Keratinocyte (primary cell): ENCODE measurements at regions not wholly inside any gene's neighbourhood (a gene's known extent, or its start where the extent isn't known, plus 50 kb on each side); places are given as distances from the start of the nearest gene placed in this dataset.

Experiments used
- DNase-seq: peaks from one replicate; pipeline ENCODE4 v3.0.0-alpha.2; 2011; ENCODE audit warnings: low read depth, missing footprints, low spot score
- FAIRE-seq: peaks from 2 replicates; lab custom pipeline; 2011; peaks lifted over from hg19 to GRCh38; lab: Jason Lieb, UNC
- H2AFZ ChIP-seq: 2 replicates; pipeline ENCODE4 v1.6.0; 2012; ENCODE audit warnings: low read length, control low read depth, inconsistent platforms; ENCODE audit not compliant: control insufficient read depth
- H3K27ac ChIP-seq: 2 replicates; pipeline ENCODE4 v1.5.1; 2011; ENCODE audit warnings: low read length; ENCODE audit not compliant: control insufficient read depth, insufficient read depth
- H3K27me3 ChIP-seq: 3 replicates; pipeline ENCODE4 v1.6.0; 2011; ENCODE audit warnings: low read length; ENCODE audit not compliant: control insufficient read depth, insufficient read depth; ENCODE audit errors: extremely low read depth
- H3K36me3 ChIP-seq, 2 experiments: 2 replicates in 1 of 2; 3 replicates in 1 of 2; pipeline ENCODE4 v1.5.1; 2011; ENCODE audit warnings: low read length in 2 of 2, mild to moderate bottlenecking in 1 of 2; ENCODE audit not compliant: control insufficient read depth in 2 of 2, insufficient read depth in 2 of 2; ENCODE audit errors: extremely low read depth in 1 of 2
- H3K4me1 ChIP-seq: 3 replicates; pipeline ENCODE4 v1.5.1; 2011; ENCODE audit warnings: low read length; ENCODE audit not compliant: control insufficient read depth, insufficient read depth; ENCODE audit errors: extremely low read depth
- H3K4me2 ChIP-seq: 3 replicates; pipeline ENCODE4 v1.6.0; 2011; ENCODE audit warnings: low read depth, low read length; ENCODE audit not compliant: control insufficient read depth, insufficient read depth; ENCODE audit errors: extremely low read depth
- H3K4me3 ChIP-seq, 3 experiments: fragments of 200-600 bp in 1 of 3; sonication (generic) in 1 of 3; 2 replicates in 2 of 3; 3 replicates in 1 of 3; pipeline ENCODE4 v1.5.1; 2011 to 2016; ENCODE audit warnings: low read length in 3 of 3, mild to moderate bottlenecking in 3 of 3, control low read depth in 2 of 3, inconsistent platforms in 1 of 3, low read depth in 1 of 3, mixed read lengths in 1 of 3, mixed run types in 1 of 3, moderate library complexity in 1 of 3; ENCODE audit not compliant: control insufficient read depth in 2 of 3, insufficient read depth in 2 of 3; ENCODE audit errors: extremely low read depth in 1 of 3
- H3K79me2 ChIP-seq: 2 replicates; pipeline ENCODE4 v1.6.0; 2012; ENCODE audit warnings: low read length; ENCODE audit not compliant: control insufficient read depth, insufficient read depth
- H3K9ac ChIP-seq: 3 replicates; pipeline ENCODE4 v1.6.0; 2011; ENCODE audit warnings: low read length; ENCODE audit not compliant: control insufficient read depth, insufficient read depth; ENCODE audit errors: extremely low read depth
- H3K9me1 ChIP-seq: 3 replicates; pipeline ENCODE4 v1.6.0; 2011; ENCODE audit warnings: low read length; ENCODE audit not compliant: control insufficient read depth, insufficient read depth; ENCODE audit errors: extremely low read depth
- H3K9me3 ChIP-seq: 2 replicates; pipeline ENCODE4 v1.5.1; 2012; ENCODE audit warnings: low read depth, low read length; ENCODE audit not compliant: control insufficient read depth
- H4K20me1 ChIP-seq: 3 replicates; pipeline ENCODE4 v1.6.0; 2011; ENCODE audit warnings: low read length; ENCODE audit not compliant: control insufficient read depth, insufficient read depth; ENCODE audit errors: extremely low read depth
- EZH2 ChIP-seq: IDR thresholded peaks from one replicate; pipeline ENCODE4 v1.6.1; 2012; ENCODE audit warnings: inconsistent platforms, mild to moderate bottlenecking, low read length, moderate library complexity
- dilution Hi-C: fragments of 300-500 bp; cut with MboI; formaldehyde crosslinking; loops from one replicate; pipeline ENCODE4 v1.7.0; 2020; ENCODE audit warnings: low sequenced_read_pairs; ENCODE audit not compliant: extremely low pct_ligation_motif_present
- TF ChIP-seq, protein P1 (sequence below), 3 experiments: IDR thresholded peaks in 1 of 3; conservative IDR thresholded peaks in 1 of 3; optimal IDR thresholded peaks in 1 of 3; 2 replicates in 2 of 3; 3 replicates in 1 of 3; pipeline versions ENCODE3 to v1.5.1; 2011; ENCODE audit warnings: low read length in 3 of 3, mild to moderate bottlenecking in 3 of 3, moderate library complexity in 2 of 3, control low read depth in 1 of 3, inconsistent platforms in 1 of 3; ENCODE audit not compliant: insufficient read depth in 2 of 3; ENCODE audit errors: extremely low read depth in 1 of 3

- DNase-seq: no peak
- no peak overlapping the region for H3K9ac ChIP-seq
- dilution Hi-C loops: no loop called here
- no peak overlapping the region for H3K4me3 ChIP-seq
- TF ChIP-seq, protein P1, sequence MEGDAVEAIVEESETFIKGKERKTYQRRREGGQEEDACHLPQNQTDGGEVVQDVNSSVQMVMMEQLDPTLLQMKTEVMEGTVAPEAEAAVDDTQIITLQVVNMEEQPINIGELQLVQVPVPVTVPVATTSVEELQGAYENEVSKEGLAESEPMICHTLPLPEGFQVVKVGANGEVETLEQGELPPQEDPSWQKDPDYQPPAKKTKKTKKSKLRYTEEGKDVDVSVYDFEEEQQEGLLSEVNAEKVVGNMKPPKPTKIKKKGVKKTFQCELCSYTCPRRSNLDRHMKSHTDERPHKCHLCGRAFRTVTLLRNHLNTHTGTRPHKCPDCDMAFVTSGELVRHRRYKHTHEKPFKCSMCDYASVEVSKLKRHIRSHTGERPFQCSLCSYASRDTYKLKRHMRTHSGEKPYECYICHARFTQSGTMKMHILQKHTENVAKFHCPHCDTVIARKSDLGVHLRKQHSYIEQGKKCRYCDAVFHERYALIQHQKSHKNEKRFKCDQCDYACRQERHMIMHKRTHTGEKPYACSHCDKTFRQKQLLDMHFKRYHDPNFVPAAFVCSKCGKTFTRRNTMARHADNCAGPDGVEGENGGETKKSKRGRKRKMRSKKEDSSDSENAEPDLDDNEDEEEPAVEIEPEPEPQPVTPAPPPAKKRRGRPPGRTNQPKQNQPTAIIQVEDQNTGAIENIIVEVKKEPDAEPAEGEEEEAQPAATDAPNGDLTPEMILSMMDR (optimal IDR thresholded peaks at IDR 0.05 in 1 of 3, IDR thresholded peaks at IDR 0.05 in 1 of 3, conservative IDR thresholded peaks at IDR 0.05 in 1 of 3; ENCODE audit: extremely low read depth in 1 of 3, insufficient read depth in 2 of 3, low read length in 3 of 3): no peak
- no peak for TF ChIP-seq EZH2
- H3K27me3 ChIP-seq: no peaks in the 10 kb centered on the region
- H2AFZ ChIP-seq: no peak overlapping the region
- no peak for FAIRE-seq
- H3K36me3 ChIP-seq: no peaks in the 10 kb centered on the region
- H3K4me1 ChIP-seq: no peaks in the 10 kb centered on the region
- no peaks in the 10 kb centered on the region for H4K20me1 ChIP-seq
- H3K9me1 ChIP-seq: no peaks in the 10 kb centered on the region
- H3K9me3 ChIP-seq: no peaks in the 10 kb centered on the region
- no peak overlapping the region for H3K4me2 ChIP-seq
- no peak overlapping the region for H3K27ac ChIP-seq
- no peaks in the 10 kb centered on the region for H3K79me2 ChIP-seq
Observed at GRCh38 chr2:37838541-37839167, 86.4 kb upstream of the RMDN2 start.

DNA sequence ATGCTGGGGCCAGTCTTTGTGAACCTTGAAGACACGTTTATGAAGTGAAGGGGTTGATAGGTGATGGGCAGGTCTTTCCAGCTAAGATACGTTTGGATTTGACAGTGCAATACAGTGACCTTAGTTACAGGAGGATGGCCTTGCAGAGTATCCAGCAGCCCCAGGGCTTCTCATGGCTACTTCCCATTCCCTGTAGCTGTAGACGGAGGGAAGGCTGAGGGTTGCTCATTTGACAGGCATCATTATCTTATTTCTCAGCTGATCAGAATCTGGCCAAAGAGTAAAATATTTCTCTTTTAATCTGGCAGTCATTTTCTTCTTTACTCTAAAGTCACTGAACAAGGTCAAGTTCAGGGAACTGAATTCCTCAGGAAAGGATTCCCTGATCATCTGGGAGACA lies 85.1 kb upstream of the RMDN2 start:
- DNase-seq (no peak), FAIRE-seq (no peak)
- Histone ChIP-seq H3K27ac (no peak overlapping the region), H3K79me2 (no peaks in the 10 kb centered on the region), H3K9me3 (no peaks in the 10 kb centered on the region), H2AFZ (no peak overlapping the region), H3K27me3 (no peaks in the 10 kb centered on the region), H3K4me2 (no peak overlapping the region), H4K20me1 (no peaks in the 10 kb centered on the region), H3K4me1 (no peaks in the 10 kb centered on the region), H3K9ac (no peak overlapping the region), H3K36me3 (no peaks in the 10 kb centered on the region), H3K9me1 (no peaks in the 10 kb centered on the region), H3K4me3 (no peak overlapping the region)
- dilution Hi-C loops: no loop called here
- TF ChIP-seq, protein P1 (optimal IDR thresholded peaks at IDR 0.05 in 1 of 3, IDR thresholded peaks at IDR 0.05 in 1 of 3, conservative IDR thresholded peaks at IDR 0.05 in 1 of 3; ENCODE audit: extremely low read depth in 1 of 3, insufficient read depth in 2 of 3, low read length in 3 of 3): no peak
- no peak for TF ChIP-seq EZH2
